CD14-positive monocyte (primary cell): ENCODE measurements at regions not wholly inside any gene's neighbourhood (a gene's known extent, or its start where the extent isn't known, plus 50 kb on each side); places are given as distances from the start of the nearest gene placed in this dataset.

ENCODE experiments used
- DNase-seq, 3 donors: peaks; one replicate each; pipeline ENCODE4 v3.0.0-alpha.2; 2011 to 2022
- H2AFZ ChIP-seq: 2 replicates; pipeline ENCODE4 v1.6.0; 2012; ENCODE audit warnings: mild to moderate bottlenecking, low read depth, low read length, inconsistent platforms; ENCODE audit not compliant: insufficient read depth, poor library complexity, severe bottlenecking
- H3K27ac ChIP-seq, 2 donors: 1 replicate in 1 of 2; 2 replicates in 1 of 2; pipeline ENCODE4 v1.5.1; 2012 to 2013; ENCODE audit warnings: low read length in 2 of 2, control low read depth in 1 of 2, inconsistent platforms in 1 of 2, low read depth in 1 of 2, mild to moderate bottlenecking in 1 of 2
- H3K27me3 ChIP-seq, 2 donors: one replicate each; pipeline versions ENCODE4 v1.6.0 to v1.6.1; 2011 to 2013; ENCODE audit warnings: low read length in 2 of 2; ENCODE audit not compliant: control insufficient read depth in 2 of 2, insufficient read depth in 2 of 2
- H3K36me3 ChIP-seq, 2 donors: replicated peaks in 1 of 2; 1 replicate in 1 of 2; 2 replicates in 1 of 2; pipeline versions ENCODE4 v1.5.1 to v1.6.1; 2012 to 2013; ENCODE audit warnings: low read length in 2 of 2, control low read depth in 1 of 2, inconsistent platforms in 1 of 2, mild to moderate bottlenecking in 1 of 2; ENCODE audit not compliant: insufficient read depth in 2 of 2, control insufficient read depth in 1 of 2
- H3K4me1 ChIP-seq, 2 donors: 1 replicate in 1 of 2; 2 replicates in 1 of 2; pipeline versions ENCODE4 v1.5.1 to v1.6.1; 2012 to 2013; ENCODE audit warnings: low read length in 2 of 2, control low read depth in 1 of 2, inconsistent platforms in 1 of 2, mild to moderate bottlenecking in 1 of 2, moderate library complexity in 1 of 2; ENCODE audit not compliant: insufficient read depth in 2 of 2, control insufficient read depth in 1 of 2
- H3K4me2 ChIP-seq: replicated peaks from 2 replicates; pipeline ENCODE3; 2012; ENCODE audit warnings: low read length, moderate library complexity, mild to moderate bottlenecking; ENCODE audit not compliant: poor library complexity, severe bottlenecking; ENCODE audit errors: extremely low read depth
- H3K4me3 ChIP-seq, 3 experiments: fragments of 200-600 bp in 1 of 3; sonication (generic) in 1 of 3; replicated peaks in 1 of 3; 1 replicate in 2 of 3; 2 replicates in 1 of 3; pipeline ENCODE4 v1.5.1; 2011 to 2013; ENCODE audit warnings: low read length in 3 of 3, mild to moderate bottlenecking in 3 of 3, control low read depth in 2 of 3, low read depth in 2 of 3, inconsistent platforms in 1 of 3, moderate library complexity in 1 of 3
- H3K79me2 ChIP-seq: 2 replicates; pipeline ENCODE4 v1.6.0; 2012; ENCODE audit warnings: mild to moderate bottlenecking, control low read depth, inconsistent platforms, low read length, moderate library complexity; ENCODE audit not compliant: insufficient read depth
- H3K9ac ChIP-seq: 2 replicates; pipeline ENCODE4 v1.6.0; 2017; ENCODE audit warnings: low read length, mild to moderate bottlenecking; ENCODE audit not compliant: insufficient read depth, poor library complexity, severe bottlenecking
- H3K9me3 ChIP-seq, 2 donors: replicated peaks in 1 of 2; 1 replicate in 1 of 2; 2 replicates in 1 of 2; pipeline versions ENCODE4 v1.5.1 to v1.6.1; 2012 to 2013; ENCODE audit warnings: low read length in 2 of 2, control low read depth in 1 of 2; ENCODE audit not compliant: control insufficient read depth in 1 of 2, insufficient read depth in 1 of 2
- H4K20me1 ChIP-seq: 2 replicates; pipeline ENCODE4 v1.6.0; 2012; ENCODE audit warnings: mild to moderate bottlenecking, low read length, control low read depth, moderate library complexity; ENCODE audit not compliant: insufficient read depth
- H3K27ac Mint-ChIP-seq, 7 donors: one replicate each; pipeline ENCODE4 v1.8.0; 2020; ENCODE audit warnings: mild to moderate bottlenecking in 7 of 7, mixed read lengths in 7 of 7, moderate library complexity in 6 of 7, inconsistent platforms in 2 of 7
- H3K27me3 Mint-ChIP-seq, 3 donors: one replicate each; pipeline ENCODE4 v1.8.0; 2021 to 2022; ENCODE audit warnings: low read depth in 3 of 3, mild to moderate bottlenecking in 3 of 3, mixed read lengths in 3 of 3, moderate library complexity in 3 of 3, inconsistent platforms in 1 of 3
- H3K36me3 Mint-ChIP-seq, 2 donors: one replicate each; pipeline ENCODE4 v1.8.0; 2020; ENCODE audit warnings: mixed read lengths in 2 of 2, inconsistent platforms in 1 of 2, mild to moderate bottlenecking in 1 of 2
- H3K4me1 Mint-ChIP-seq: one replicate; pipeline ENCODE4 v1.8.0; 2020; ENCODE audit warnings: mild to moderate bottlenecking, mixed read lengths
- H3K4me3 Mint-ChIP-seq, 2 donors: one replicate each; pipeline ENCODE4 v1.8.0; 2020; ENCODE audit warnings: mild to moderate bottlenecking in 2 of 2, mixed read lengths in 2 of 2, moderate library complexity in 1 of 2
- H3K9me3 Mint-ChIP-seq, 7 donors: one replicate each; pipeline ENCODE4 v1.8.0; 2020 to 2022; ENCODE audit warnings: mixed read lengths in 7 of 7, mild to moderate bottlenecking in 6 of 7, moderate library complexity in 6 of 7, inconsistent platforms in 2 of 7
- CTCF ChIP-seq: fragments of 200-600 bp; IDR thresholded peaks from one replicate; pipeline ENCODE4 v1.8.0; 2022; ENCODE audit warnings: antibody characterized with exemption, mild to moderate bottlenecking
- whole genome bisulfite sequencing: methylation state at CpG from one replicate; pipeline ENCODE4 v1.1.5; 2013; ENCODE audit warnings: missing lambda C conversion rate; ENCODE audit not compliant: insufficient coverage; 5-methylcytosine and 5-hydroxymethylcytosine counted together
- intact Hi-C, 2 donors: fragments of 100-400 bp; cut with micrococcal nuclease; formaldehyde crosslinking; loops; one replicate each; pipeline versions ENCODE4 v1.15.0 to v1.15.1; 2023

- Histone ChIP-seq H4K20me1 (no peaks in the 10 kb centered on the region), H3K4me1 (no peaks in the 10 kb centered on the region), H3K4me3 (no peak overlapping the region), H3K27ac (no peak overlapping the region), H3K79me2 (no peaks in the 10 kb centered on the region), H3K27me3 (no peaks in the 10 kb centered on the region), H3K36me3 (no peaks in the 10 kb centered on the region), H2AFZ (no peak overlapping the region), H3K9ac (no peak overlapping the region), H3K9me3 (peaks cover 16 to 21% of the 10 kb centered on the region in 2 donors), H3K4me2 (no peak overlapping the region)
- no peaks in the 10 kb centered on the region for H3K4me1 Mint-ChIP-seq
- H3K9me3 Mint-ChIP-seq, result peaks cover 2 to 17% (median 8%) of the 10 kb centered on the region in 7 donors
- no peak overlapping the region for H3K4me3 Mint-ChIP-seq
- DNase-seq, result no peak
- WGBS, result 87% methylated on average over 8 of the region's 8 CpGs
- H3K27me3 Mint-ChIP-seq, result no peaks in the 10 kb centered on the region
- H3K36me3 Mint-ChIP-seq, result no peaks in the 10 kb centered on the region
- TF ChIP-seq CTCF, result no peak
- intact Hi-C loops, result no loop called here
- peak overlapping the region in 1 of 7 donors; percentile 47 for H3K27ac Mint-ChIP-seq
Observed at GRCh38 chr13:62887046-62887445, 1471.4 kb upstream of the PCDH20 start.

GRCh38 chr13:62879071-62879470, 1463.4 kb upstream of the PCDH20 start:
- H3K9me3 Mint-ChIP-seq, result peaks cover 2 to 17% (median 6%) of the 10 kb centered on the region in 7 donors

More at GRCh38 chr13:62879071-62879470, 1463.4 kb upstream of the PCDH20 start:
- H3K4me2 ChIP-seq, result no peak overlapping the region
- H3K36me3 Mint-ChIP-seq, result no peaks in the 10 kb centered on the region
- no peak for TF ChIP-seq CTCF
- H4K20me1 ChIP-seq, result no peaks in the 10 kb centered on the region
- H3K4me3 ChIP-seq, result no peak overlapping the region
- no peaks in the 10 kb centered on the region for H3K79me2 ChIP-seq
- H3K9me3 ChIP-seq, result peaks cover 12 to 22% of the 10 kb centered on the region in 2 donors
- no peaks in the 10 kb centered on the region for H3K4me1 Mint-ChIP-seq
- no peaks in the 10 kb centered on the region for H3K36me3 ChIP-seq
- no peaks in the 10 kb centered on the region for H3K27me3 Mint-ChIP-seq
- DNase-seq, result no peak
- no peak overlapping the region for H3K9ac ChIP-seq
- H3K4me3 Mint-ChIP-seq, result no peak overlapping the region
- intact Hi-C loops, result no loop called here
- H3K27ac Mint-ChIP-seq, result no peak overlapping the region
- no peak overlapping the region for H2AFZ ChIP-seq
- H3K27me3 ChIP-seq, result no peaks in the 10 kb centered on the region
- H3K27ac ChIP-seq, result no peak overlapping the region
- no peaks in the 10 kb centered on the region for H3K4me1 ChIP-seq
